SW480 (cell line): ENCODE measurements at regions not wholly inside any gene's neighbourhood (a gene's known extent, or its start where the extent isn't known, plus 50 kb on each side); places are given as distances from the start of the nearest gene placed in this dataset.

ENCODE experiments used
- DNase-seq: peaks from one replicate; pipeline ENCODE4 v3.0.0-alpha.2; 2016; ENCODE audit warnings: low spot score

DNA sequence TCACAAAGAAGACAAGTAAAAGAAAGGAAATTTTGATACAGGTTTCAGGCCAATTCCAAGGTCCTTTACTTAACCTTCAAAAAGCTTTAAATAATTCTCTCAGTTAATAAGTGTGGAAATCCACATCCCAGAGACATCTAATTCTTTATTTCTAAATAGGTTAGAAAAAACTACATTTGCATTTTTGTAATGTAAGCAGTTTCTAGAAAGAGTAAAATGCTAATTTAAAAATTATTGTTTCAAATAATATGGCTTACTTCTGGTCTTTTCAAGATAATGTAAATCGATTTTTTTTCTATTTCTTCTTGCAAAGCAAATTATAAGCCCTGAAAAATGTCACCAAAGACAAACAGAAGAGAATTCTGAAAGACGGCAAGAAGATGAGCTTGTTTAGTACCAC lies 180.4 kb upstream of the HHIP start:
- DNase-seq = no peak

DNA sequence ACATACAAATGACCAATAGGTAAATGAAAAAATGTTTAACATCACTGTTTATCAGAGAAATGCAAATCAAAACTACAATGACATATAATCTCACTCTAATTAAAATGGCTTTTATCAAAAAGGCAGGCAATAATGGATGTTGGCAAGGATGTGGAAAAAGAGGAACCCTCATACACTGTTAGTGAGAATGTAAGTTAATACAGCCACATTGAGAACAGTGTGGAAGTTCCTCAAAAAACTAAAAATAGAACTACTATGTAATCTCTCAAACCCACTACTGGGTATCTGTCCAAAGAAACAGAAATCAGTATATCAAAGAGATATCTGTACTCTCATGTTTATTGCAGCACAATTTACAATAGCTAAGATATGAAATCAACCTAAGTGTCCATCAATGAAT lies 165.9 kb upstream of the HHIP start:
- no peak for DNase-seq

DNA sequence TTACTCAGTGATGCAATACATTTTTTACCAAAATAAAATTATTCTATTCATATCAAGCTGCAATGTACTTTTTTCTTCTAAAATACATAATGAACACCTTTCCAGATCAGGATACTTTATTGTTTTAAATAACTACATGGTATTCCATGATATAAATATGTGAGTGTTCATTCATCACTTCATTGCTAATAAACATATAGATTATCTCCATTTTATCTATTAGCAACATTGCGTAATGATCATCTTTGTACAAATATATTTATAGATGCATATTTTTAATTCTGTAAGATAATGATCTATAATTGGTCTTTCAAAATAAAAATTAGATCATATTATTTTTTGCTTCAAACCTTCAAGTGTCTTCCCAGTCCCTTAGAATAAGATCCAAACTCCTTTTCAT lies 156.1 kb upstream of the HHIP start:
- no peak for DNase-seq

DNA sequence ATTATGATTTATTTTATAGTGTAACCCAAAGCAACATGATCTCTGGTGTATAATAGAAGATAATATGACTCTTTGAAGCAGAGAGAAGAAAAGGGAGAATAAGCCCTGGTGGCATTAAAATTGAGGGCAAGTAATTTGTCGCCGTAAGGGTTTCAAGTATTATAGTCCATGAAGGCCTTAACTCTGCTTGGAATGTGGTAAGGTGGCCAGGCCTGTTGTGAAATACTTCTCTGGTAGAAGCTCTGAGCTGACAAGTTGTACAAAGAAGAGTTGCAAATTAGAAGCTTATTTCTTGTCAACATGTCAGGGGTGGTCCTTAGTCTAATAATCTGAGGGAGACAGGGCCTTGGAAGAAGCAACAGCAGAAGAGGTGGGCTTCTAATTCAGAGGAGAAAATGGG lies 151.7 kb upstream of the HHIP start:
- DNase-seq = no peak

DNA sequence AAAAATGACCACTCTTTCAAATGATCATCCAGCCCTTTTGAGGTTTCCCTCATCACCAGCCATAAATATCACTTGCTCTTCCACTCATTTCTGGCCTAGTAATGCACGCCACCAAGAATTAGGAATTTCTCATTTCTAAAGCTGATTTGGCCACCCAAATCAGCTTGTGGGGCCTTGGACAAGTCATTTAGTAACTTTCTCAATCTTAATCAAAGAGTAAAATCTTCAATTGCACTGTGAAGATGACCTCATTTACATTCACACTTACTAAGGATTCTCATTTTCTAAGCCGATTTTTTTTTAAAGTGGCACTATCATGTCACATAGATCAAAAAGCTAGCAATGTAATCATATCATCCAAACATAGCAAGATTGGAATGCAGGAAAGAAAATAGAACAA lies 150.0 kb upstream of the HHIP start:
- DNase-seq = no peak

DNA sequence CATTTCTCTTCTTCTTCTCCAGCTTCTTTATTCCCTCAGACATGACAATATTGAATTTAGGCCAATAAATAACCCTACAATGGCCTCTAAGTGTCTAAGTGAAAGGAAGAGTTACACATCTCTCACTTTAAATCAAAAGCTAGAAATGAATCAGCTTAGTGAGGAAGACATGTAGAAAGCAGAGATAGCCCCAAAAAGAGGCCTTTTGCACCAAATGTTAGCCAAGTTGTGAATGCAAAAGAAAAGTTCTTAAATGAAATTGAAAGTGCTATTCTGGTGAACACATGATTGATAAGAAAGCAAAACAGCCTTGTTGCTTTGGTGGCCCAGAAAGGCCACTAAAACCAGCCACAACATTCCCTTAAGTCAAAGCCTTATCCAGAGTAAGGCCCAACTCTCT lies 146.2 kb upstream of the HHIP start:
- DNase-seq = no peak

DNA sequence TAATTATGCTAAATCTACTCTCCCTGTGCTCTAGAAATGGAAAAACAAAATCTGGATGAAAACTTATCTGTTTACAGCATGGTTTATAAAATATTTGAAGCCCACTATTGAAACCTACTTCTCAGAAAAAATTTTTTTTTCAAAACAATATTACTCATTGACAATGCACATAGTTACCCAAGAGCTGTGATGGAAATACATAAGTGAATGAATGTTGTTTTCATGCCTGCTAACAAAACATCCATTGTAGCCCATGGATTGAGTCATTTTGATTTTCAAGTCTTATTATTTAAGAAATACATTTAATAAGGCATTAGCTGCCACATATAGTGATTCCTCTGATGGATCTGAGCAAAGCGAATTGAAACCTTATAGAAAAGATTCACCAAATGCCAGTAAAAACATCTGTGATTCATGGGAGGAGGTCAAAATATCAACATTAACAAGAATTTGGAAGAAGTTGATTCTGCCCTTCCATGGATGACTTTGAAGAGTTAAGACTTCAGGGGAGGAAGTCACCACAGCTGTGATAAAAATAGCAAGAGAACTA lies 144.7 kb upstream of the HHIP start:
- DNase-seq = no peak

DNA sequence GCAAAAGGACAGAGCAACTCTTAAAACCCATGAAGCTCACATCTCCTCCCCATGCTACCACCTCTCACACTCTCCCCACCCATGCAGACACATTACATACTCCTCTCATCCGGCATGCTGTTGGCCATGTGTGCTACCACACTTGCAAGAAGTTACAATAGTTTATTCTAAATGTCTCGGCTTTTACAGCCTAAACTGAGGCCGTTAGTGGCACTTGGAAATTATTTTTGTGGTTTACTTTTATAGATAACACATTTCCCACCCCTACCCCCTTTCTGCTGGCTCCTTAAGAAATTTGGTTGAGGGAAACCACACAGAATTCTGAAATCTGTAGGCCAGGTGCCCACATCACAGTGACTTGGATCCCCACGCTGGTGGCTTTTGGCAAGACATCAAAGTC lies 141.1 kb upstream of the HHIP start:
- DNase-seq = peak; percentile 66

DNA sequence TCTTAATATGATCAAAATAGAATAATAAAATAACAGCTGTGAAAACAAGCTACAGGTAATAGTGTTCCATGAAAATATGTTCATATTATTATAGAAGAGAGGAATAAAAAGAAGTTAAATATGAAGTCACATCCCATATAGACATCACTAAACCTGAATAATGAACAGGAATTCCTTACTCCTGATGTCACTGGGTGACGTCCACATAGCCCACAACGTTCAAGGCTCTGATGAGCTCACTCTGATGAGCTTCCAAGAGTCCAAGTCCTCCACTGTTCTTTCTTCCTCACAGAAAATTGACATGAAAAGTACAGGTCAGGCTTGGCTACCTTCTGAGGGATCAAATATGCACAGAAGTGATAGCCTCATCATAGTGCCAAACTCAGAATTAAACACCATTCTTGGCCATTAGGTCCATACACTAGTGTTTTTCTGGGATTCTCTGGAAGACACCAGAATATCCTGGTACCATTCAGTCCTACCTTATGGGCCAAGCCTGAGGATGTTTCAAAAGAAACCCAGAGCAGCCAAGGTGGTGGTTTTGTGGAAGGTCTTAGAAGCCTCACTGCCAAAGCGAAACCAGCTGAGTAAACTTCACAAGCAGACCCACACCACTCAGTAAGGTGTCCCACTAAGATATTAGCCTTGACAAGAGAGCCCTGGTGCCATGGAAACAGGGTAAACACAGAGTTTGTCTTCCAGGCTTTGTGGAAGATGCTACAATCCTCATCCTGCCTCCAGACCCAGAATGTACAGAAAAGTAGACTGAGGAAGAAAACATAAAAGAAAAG lies 138.4 kb upstream of the HHIP start:
- no peak for DNase-seq

DNA sequence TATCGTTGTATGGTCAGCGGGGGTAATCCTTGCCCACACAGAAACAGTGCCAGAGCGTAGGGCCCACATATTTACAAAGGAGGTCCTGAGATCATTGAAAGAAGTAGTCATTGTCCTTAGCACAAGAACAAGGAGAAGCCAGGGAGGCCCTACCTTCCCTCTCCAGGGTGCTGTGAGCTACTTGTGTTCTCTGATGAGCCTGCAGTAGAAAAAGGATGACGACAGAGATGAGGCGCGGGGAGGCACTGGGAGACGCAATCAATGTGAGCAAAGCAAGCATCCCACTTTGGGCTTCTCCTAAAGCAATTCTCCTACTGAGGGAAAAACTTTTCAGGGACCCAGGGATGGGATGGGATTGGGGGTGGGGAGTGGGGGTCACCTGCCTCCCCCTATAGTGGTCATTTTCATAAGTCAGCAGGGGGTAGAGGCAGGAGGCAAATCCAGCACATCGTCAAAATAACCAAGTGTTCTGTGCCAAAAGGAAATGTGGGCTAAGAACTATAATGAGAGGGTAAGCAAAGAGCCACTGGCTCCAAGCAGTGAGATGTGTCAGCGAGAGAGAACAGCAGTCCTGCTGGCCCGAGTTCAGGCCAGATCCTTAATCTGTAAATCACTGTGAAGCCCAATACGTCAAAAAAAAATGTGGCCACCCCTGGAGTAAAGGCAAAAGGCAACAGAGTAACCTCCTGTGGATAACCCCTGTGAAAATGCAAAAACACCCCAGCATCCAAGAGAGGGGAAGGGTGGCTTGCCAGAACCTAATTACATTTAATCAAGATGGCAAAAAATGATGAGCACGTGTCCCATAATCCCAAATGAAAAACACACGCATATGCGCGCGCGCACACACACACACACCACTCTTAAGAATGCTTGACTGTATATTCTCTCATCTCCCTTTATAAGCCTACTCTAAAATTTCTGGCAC lies 136.6 kb upstream of the HHIP start:
- no peak for DNase-seq

DNA sequence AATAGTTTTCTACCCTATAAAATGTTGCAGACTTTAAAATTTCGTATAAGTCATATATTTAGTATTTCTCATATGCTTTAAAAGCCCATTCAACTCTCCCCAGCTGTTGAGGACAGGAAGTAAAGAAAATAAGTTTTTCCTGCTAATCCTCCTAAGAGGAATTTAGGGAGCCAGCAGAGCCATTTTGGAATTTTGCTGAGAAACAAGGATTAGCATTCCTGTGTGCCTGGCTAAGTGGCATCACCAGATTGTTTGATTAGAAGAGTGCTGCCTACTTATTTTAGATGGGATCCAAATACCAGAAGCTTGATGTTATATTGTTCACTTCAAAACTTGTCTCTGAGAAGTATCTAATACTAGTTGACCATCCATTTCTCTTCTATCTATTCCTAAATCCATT lies 131.2 kb upstream of the HHIP start:
- no peak for DNase-seq

DNA sequence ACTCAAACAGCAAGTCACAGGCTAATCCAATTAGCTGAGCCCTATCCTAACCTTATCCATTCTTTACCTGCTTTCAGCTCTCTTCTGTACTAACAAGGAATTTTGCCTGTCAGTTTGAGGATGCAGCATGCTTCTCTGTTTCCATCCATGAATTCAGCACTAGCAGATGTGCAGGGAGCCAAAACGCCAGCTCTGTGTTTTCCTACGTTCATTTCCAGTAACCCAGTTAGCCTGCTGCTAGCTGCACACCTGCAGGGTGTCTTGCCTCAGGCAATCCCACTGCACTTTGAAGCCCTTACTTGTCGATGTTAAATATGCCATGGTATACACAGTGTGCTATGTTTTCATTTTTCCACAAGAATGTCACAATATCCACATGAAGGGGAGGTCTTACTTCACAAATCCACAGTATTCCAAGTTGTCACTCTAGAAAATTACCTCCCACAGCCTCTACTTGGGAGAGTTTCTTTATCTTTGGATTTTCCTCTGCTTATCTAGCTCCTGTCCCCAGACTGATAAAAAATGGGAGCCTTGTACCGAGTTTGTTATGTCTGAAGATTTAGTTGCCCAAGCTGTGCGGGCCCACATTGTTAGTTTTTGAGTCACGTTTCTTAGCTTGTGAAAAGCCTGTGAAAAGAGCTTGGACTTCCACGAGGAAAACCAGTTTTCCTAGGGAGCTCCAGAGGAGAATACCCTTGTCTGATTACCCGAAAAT lies 127.6 kb upstream of the HHIP start:
- DNase-seq = no peak

DNA sequence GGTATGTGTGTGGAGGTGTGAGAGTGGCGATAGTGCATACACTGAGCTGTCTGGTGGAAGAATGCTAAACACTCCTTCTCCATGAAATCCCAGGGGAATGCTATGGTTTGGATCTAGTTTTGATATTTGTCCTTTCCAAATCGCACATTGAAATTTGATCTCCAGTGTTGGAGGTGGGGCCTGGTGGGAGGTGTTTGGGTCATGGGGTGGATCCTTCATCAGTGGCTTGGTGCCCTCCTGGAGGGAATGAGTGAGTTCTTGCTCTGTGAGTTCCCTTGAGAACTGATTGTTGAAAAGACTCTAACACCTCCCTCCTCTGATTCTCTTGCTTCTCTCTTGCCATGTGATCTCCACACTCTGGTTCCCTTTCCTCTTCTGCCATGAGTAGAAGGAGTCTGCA lies 114.1 kb upstream of the HHIP start:
- DNase-seq = no peak

DNA sequence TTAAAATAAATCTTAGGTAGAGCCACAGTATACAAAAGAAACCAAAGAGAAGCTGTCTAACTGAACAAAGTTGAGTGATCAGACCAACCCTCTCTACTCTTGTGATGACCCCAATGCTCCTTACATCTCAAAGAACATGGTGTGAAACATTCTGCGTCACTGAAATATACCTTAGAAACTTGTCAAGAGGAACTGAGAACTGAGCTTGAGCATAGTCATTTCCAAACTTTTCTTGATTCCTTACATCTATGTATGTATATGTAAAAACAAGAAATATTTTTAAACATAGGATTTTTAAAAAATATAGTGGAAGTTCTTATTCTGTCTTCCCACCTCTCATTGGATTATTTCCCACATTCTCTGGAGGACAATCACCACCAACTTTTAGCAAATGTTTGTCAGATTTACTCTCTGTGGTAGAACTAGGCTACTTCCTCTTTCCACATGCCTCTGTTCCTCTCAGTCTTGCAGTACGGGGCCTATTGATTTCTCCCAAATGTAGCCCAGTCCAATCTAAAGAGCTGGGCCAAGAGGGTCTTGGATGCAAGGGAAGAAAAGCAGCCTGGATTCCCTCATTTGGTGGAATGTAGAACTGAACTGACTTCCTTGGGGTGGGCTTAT lies 98.2 kb upstream of the HHIP start:
- DNase-seq = no peak

DNA sequence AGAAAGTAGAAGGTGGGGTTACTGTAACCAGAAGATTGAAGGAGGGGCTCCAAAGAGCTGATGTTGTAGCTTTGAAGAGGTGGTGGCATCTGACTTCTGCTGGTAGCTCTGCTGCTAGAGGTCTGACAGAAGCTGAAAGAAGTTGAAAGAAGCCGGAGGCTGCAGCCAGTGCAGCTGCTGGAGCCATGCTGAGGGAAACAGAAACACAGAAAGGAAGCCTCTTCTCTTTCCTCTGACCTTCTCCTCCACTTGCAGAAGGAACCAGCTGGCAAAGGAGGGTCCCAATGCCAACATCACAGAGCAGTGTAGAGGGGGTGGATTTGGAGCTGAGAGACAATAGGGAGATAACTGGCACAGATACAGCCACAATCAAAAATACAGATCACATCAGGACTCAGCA lies 89.3 kb upstream of the HHIP start:
- no peak for DNase-seq

DNA sequence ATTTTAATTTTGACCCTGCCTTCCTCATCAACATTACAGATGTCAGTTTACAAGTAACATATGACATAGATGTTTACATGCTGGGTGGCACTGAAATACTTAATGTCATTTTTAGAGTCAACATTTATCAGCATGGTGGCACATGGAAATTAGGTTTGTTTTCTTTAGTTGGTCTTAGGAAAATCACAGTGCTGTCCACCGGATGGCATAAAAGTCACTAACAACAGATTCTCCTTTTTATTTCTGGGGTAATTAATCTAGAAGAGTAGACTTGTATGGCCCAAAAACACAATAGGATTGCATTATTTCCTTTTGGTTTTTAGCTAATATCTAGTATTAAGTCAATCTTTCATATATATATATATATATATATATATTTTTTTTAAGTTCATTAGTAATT lies 88.6 kb upstream of the HHIP start:
- no peak for DNase-seq

DNA sequence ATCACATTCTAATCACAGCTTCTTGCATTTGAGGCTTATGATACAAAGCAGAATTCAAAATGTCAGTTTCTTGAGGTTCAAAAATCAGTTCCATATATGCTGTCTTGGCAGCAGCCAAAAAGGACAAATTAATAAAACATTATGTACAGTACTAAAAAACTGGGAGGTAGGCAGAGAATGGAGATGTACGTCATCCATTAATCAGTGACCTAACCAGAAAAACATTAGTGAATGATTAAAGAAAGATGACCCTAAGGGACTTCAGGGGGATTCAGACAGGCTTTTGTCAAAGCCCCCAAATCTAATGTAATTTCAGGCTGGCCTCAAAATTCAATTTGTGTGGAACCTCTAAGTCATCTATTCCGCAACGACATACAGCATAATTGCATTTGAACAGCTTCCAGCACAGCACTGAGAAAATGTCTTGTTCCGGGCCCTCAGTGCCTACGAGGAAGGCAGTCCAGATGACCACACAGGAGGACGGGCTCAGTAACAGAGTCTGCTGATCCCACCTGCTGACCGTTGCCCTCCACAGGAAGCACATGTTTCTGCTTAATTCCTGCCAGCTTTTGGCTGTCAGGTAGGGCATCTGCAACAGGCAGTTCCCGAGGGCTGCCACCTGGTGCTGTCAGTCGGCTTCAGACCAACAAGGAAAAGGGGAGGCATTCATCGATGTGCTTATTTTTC lies 83.8 kb upstream of the HHIP start:
- DNase-seq = peak; percentile 1

DNA sequence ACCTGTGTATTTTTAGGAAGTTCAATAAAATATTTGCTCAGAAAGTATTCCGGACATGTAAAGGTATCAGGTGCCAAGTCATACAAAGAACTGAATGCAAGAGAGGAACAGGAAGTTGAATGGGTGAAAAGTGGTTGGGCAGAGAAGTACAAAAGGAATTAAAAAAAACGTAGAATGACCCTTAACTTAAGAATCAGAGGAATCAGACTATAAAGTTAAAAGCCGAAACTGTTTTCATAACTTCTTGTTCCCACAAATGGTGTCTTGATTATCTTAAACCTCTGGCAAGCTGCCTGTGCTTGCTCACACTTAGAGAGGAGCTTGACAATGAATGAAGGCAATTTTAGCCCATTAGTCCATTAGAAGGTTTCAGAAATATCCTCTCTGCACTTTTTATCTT lies 81.6 kb upstream of the HHIP start:
- DNase-seq = no peak

DNA sequence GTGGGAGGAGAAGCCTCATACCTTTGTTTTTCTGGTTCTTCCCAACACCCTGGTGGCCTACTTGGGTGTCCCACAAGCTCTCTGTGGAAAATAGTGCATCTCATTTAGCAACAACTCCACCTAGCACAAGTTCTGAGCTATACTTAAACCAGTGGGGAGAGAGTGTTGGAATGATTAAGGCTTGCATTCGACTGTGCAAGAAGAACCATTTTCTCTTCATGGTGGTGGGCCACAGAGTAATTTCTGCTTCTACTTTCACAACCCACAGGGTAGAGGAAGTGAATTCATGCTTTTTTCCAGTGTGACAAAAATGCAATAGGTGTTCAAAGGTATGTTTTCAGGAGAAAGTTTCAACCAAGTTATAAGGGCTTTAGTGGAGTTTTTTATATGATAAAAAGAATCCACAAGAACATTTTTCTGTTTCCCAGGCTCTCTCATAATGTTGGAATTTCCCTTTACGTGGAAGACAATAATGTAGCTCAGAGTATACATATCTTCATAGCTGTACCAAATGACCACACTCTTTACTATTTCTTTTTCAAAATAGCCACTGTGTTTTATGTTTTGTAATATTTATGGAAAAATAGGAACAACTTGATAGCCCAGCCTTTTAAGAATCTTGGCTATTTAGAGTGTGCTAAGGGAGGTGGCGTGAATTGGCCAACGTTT lies 80.3 kb upstream of the HHIP start:
- DNase-seq = no peak

DNA sequence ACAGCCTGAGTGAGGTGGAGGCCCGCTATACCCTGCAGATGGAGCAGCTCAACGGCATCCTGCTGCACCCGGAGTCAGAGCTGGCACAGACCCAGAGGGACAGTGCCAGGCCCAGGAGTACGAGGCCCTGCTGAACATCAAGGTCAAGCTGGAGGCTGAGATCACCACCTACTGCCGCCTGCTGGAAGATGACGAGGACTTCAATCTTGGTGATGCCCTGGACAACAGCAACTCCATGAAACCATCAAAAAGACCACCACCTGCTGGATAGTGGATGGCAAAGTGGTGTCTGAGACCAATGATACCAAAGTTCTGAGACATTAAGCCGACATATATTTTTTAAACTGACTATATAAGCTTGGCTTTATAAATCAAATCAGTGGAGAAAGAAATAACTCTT lies 73.3 kb upstream of the HHIP start:
- no peak for DNase-seq

DNA sequence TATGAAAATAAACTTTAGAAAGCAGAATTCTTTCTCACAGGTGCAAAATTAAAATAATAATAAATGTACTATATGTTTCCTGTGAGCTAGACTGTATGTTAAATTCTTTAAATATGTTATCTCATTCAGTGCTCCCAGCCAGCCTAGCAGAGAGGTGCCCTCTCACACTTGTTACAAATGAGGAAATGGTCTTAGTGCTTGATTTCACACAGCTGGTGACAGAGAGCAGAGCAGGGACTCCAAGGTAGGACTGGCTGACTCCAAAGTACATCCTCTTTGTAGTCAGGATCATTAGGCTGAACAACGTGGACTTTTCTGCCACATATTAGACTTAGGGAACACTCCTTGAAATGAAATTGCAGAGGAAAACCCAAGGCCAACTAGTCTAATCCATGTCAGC lies 72.0 kb upstream of the HHIP start:
- DNase-seq = no peak
